Hepatocyte (in vitro differentiated cells): ENCODE measurements at regions not wholly inside any gene's neighbourhood (a gene's known extent, or its start where the extent isn't known, plus 50 kb on each side); places are given as distances from the start of the nearest gene placed in this dataset.

Source experiments
- DNase-seq: peaks from one replicate; pipeline ENCODE4 v3.0.0-alpha.2; 2016; ENCODE audit warnings: low spot score
- H2AFZ ChIP-seq: fragments of 200-600 bp; sonication (generic); 2 replicates; pipeline ENCODE4 v1.6.0; 2016; ENCODE audit warnings: antibody characterized with exemption, mild to moderate bottlenecking
- H3K27ac ChIP-seq: fragments of 200-600 bp; sonication (generic); 2 replicates; pipeline ENCODE4 v1.5.1; 2016; ENCODE audit warnings: mild to moderate bottlenecking
- H3K27me3 ChIP-seq: fragments of 200-600 bp; sonication (generic); 2 replicates; pipeline ENCODE4 v1.6.1; 2016
- H3K36me3 ChIP-seq: fragments of 200-600 bp; sonication (generic); replicated peaks from 2 replicates; pipeline ENCODE4 v1.5.1; 2016; ENCODE audit warnings: low read depth; ENCODE audit not compliant: insufficient read depth
- H3K4me1 ChIP-seq: fragments of 200-600 bp; sonication (generic); 2 replicates; pipeline ENCODE4 v1.5.1; 2016; ENCODE audit warnings: mild to moderate bottlenecking, moderate library complexity; ENCODE audit not compliant: insufficient read depth
- H3K4me2 ChIP-seq: fragments of 200-600 bp; sonication (generic); 2 replicates; pipeline ENCODE4 v1.6.0; 2016
- H3K4me3 ChIP-seq: fragments of 200-600 bp; sonication (generic); 2 replicates; pipeline ENCODE4 v1.5.1; 2016; ENCODE audit warnings: mild to moderate bottlenecking
- H3K79me2 ChIP-seq: fragments of 200-600 bp; sonication (generic); 2 replicates; pipeline ENCODE4 v1.6.0; 2017; ENCODE audit warnings: mild to moderate bottlenecking
- H3K9me2 ChIP-seq: fragments of 200-600 bp; sonication (generic); replicated peaks from 2 replicates; pipeline ENCODE4 v1.6.0; 2017; ENCODE audit warnings: mild to moderate bottlenecking; ENCODE audit not compliant: insufficient read depth
- H3K9me3 ChIP-seq: fragments of 200-600 bp; sonication (generic); 2 replicates; pipeline ENCODE4 v1.5.1; 2016; ENCODE audit warnings: low read depth, mild to moderate bottlenecking
- H4K20me1 ChIP-seq: fragments of 200-600 bp; sonication (generic); 2 replicates; pipeline ENCODE4 v1.6.0; 2016; ENCODE audit warnings: mild to moderate bottlenecking; ENCODE audit not compliant: insufficient read depth, poor library complexity, severe bottlenecking
- EZH2 ChIP-seq: fragments of 200-600 bp; sonication (generic); IDR thresholded peaks from 2 replicates; pipeline ENCODE4 v1.6.1; 2016; ENCODE audit warnings: antibody characterized with exemption, mild to moderate bottlenecking, borderline replicate concordance
- EZH2phosphoT487 ChIP-seq: fragments of 200-600 bp; sonication (generic); IDR thresholded peaks from one replicate; pipeline ENCODE4 v1.6.1; 2018; ENCODE audit warnings: antibody characterized with exemption, mild to moderate bottlenecking, low read depth, moderate library complexity; ENCODE audit not compliant: unreplicated experiment, severe bottlenecking
- WGBS: methylation state at CpG from one replicate; pipeline ENCODE4 v1.1.6; 2016; ENCODE audit warnings: low lambda C conversion rate; ENCODE audit errors: missing lambda C conversion rate; 5-methylcytosine and 5-hydroxymethylcytosine counted together
- TF ChIP-seq, protein P1 (sequence below): fragments of 200-600 bp; sonication (generic); IDR thresholded peaks from 2 replicates; pipeline ENCODE4 v1.5.1; 2016; ENCODE audit warnings: antibody characterized with exemption, mild to moderate bottlenecking; ENCODE audit not compliant: poor library complexity

DNA sequence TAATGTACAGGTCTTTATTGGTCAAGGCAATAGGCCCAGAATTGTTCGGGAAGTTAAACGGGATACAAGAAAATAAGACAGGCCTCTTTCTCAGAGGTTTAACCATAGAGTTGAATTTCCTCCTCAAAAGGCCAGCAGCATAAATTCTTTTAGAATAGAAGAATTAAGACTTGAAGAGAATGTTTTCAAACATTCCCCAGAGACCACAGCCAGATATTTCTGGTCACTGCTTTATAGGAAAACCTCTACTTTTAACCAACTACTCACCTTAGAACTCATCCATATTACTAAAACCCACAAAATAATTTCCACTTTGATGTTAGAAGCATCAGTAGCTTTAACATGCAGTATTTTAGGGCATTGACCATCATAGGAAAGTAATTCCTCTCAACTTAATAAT is 317.9 kb downstream of the RAB28 start:
- no peaks in the 10 kb centered on the region for H3K9me2 ChIP-seq
- H3K4me3 ChIP-seq, result no peak overlapping the region
- no peaks in the 10 kb centered on the region for H3K9me3 ChIP-seq
- H3K27ac ChIP-seq, result no peak overlapping the region
- H3K4me2 ChIP-seq, result no peak overlapping the region
- H3K27me3 ChIP-seq, result no peaks in the 10 kb centered on the region
- 94% methylated on average over 2 of the region's 2 CpGs for WGBS
- H3K4me1 ChIP-seq, result no peaks in the 10 kb centered on the region
- no peak for DNase-seq
- H3K36me3 ChIP-seq, result no peaks in the 10 kb centered on the region
- no peaks in the 10 kb centered on the region for H3K79me2 ChIP-seq
- TF ChIP-seq EZH2, result no peak
- no peak for TF ChIP-seq EZH2phosphoT487
- TF ChIP-seq, protein P1, sequence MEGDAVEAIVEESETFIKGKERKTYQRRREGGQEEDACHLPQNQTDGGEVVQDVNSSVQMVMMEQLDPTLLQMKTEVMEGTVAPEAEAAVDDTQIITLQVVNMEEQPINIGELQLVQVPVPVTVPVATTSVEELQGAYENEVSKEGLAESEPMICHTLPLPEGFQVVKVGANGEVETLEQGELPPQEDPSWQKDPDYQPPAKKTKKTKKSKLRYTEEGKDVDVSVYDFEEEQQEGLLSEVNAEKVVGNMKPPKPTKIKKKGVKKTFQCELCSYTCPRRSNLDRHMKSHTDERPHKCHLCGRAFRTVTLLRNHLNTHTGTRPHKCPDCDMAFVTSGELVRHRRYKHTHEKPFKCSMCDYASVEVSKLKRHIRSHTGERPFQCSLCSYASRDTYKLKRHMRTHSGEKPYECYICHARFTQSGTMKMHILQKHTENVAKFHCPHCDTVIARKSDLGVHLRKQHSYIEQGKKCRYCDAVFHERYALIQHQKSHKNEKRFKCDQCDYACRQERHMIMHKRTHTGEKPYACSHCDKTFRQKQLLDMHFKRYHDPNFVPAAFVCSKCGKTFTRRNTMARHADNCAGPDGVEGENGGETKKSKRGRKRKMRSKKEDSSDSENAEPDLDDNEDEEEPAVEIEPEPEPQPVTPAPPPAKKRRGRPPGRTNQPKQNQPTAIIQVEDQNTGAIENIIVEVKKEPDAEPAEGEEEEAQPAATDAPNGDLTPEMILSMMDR, result no peak
- H2AFZ ChIP-seq, result no peak overlapping the region
- no peaks in the 10 kb centered on the region for H4K20me1 ChIP-seq

DNA sequence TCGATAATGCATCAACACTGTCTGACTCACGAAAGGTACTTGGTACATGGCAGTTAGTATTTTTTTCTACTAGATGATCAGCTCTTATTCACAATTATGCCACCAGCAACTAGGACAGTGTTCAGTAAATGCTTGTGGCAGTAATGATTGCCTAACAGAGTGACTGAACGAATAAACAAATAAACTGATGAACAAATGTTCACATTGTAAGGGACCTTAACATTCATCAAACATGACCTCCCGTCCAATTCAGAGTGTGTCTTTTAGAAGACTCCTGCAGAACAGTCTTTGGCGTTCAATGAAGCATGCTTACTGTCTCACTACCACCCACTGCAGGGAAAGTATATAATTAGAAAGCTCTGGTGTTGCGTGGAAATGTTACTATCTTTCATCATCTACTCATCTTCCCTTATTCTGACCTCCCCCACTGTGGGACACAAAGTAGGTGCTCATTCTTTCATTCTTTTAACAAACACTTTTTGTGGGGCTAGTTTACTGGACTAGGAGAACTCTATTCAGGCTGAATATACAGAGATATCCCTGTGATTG is 319.3 kb downstream of the RAB28 start:
- H3K27ac ChIP-seq, result no peak overlapping the region
- no peak for DNase-seq
- no peaks in the 10 kb centered on the region for H4K20me1 ChIP-seq
- H3K79me2 ChIP-seq, result no peaks in the 10 kb centered on the region
- H3K27me3 ChIP-seq, result no peaks in the 10 kb centered on the region
- no peak overlapping the region for H2AFZ ChIP-seq
- H3K4me2 ChIP-seq, result no peak overlapping the region
- H3K4me1 ChIP-seq, result no peaks in the 10 kb centered on the region
- TF ChIP-seq EZH2phosphoT487 (no peak), EZH2 (no peak)
- TF ChIP-seq, protein P1, result no peak
- H3K9me2 ChIP-seq, result no peaks in the 10 kb centered on the region
- H3K4me3 ChIP-seq, result no peak overlapping the region
- no peaks in the 10 kb centered on the region for H3K36me3 ChIP-seq
- WGBS, result 82% methylated on average over 6 of the region's 6 CpGs
- no peaks in the 10 kb centered on the region for H3K9me3 ChIP-seq

DNA sequence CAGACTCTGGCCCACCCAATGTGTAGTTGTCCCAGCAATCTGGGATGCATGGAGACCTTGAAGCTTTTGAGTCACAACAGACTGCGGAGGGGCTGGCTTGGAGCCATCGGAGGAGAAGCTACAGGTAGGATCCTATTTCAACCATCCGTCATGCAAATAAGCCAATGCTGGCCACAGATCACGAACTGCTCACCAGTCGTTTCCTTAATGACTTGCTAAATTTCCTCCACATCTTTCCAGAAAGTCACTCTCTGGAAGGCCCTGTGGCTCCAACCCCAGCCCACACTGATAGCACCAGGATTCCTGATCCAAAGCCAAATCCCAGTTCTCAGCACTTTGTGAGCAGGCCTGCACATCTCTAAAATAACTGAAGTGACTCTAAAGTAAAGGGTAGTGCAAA is 321.3 kb downstream of the RAB28 start:
- Histone ChIP-seq H4K20me1 (no peaks in the 10 kb centered on the region), H3K4me3 (no peak overlapping the region), H3K27me3 (no peaks in the 10 kb centered on the region), H3K36me3 (no peaks in the 10 kb centered on the region), H2AFZ (no peak overlapping the region), H3K4me2 (no peak overlapping the region), H3K9me3 (no peaks in the 10 kb centered on the region), H3K27ac (no peak overlapping the region), H3K9me2 (no peaks in the 10 kb centered on the region), H3K79me2 (no peaks in the 10 kb centered on the region), H3K4me1 (no peaks in the 10 kb centered on the region)
- WGBS, result 64% methylated on average over 5 of the region's 5 CpGs
- no peak for DNase-seq
- TF ChIP-seq, protein P1, result no peak
- TF ChIP-seq EZH2, result no peak
- no peak for TF ChIP-seq EZH2phosphoT487

DNA sequence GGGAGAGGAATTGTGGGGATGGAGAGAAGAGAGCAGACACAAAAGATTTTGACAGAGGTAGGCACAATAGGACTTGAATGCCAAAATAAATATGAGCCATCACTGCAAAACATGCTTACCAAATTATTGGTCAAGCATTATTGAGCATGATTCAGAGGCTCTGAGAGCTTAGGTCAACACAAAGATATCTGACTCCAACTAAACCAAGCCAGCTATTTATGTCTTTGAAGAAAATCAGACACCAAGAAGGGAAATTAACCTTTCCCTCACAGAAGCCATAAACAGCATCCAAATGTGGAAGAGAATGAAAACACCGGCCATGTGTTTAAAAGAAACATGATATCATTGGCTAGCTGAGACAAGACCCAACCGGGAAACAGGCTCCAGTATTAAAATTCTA is 323.2 kb downstream of the RAB28 start:
- Histone ChIP-seq H3K36me3 (no peaks in the 10 kb centered on the region), H3K27me3 (no peaks in the 10 kb centered on the region), H2AFZ (no peak overlapping the region), H4K20me1 (no peaks in the 10 kb centered on the region), H3K79me2 (no peaks in the 10 kb centered on the region), H3K9me3 (no peaks in the 10 kb centered on the region), H3K4me2 (no peak overlapping the region), H3K27ac (no peak overlapping the region), H3K4me3 (no peak overlapping the region), H3K4me1 (no peaks in the 10 kb centered on the region), H3K9me2 (no peaks in the 10 kb centered on the region)
- no peak for DNase-seq
- TF ChIP-seq, protein P1, result no peak
- no peak for TF ChIP-seq EZH2
- no peak for TF ChIP-seq EZH2phosphoT487
- 56% methylated on average over 2 of the region's 2 CpGs for WGBS
